ENCODE measurements at regions not wholly inside any gene's neighbourhood (a gene's known extent, or its start where the extent isn't known, plus 50 kb on each side); places are given as distances from the start of the nearest gene placed in this dataset.

- Histone ChIP-seq H4K8ac (ENCODE audit: low read depth, low read length) (no peak overlapping the region), H2AFZ (ENCODE audit: insufficient read depth, low read length, poor library complexity) (no peak overlapping the region), H3K79me2 (ENCODE audit: control insufficient read depth, insufficient read depth, low read length, poor library complexity) (no peaks in the 10 kb centered on the region), H2BK5ac (ENCODE audit: low read depth, low read length, poor library complexity) (no peak overlapping the region), H3K27ac (ENCODE audit: low read depth, low read length) (no peak overlapping the region), H3K18ac (ENCODE audit: low read length) (no peak overlapping the region), H3K36me3 (ENCODE audit: control insufficient read depth in 1 of 2, insufficient read depth in 2 of 2, low read length in 2 of 2) (no peaks in the 10 kb centered on the region), H3K14ac (ENCODE audit: low read length) (no peak overlapping the region), H2AK5ac (ENCODE audit: low read length) (no peak overlapping the region), H3K79me1 (ENCODE audit: low read length) (no peaks in the 10 kb centered on the region), H2BK12ac (ENCODE audit: low read length) (no peak overlapping the region), H3K23ac (ENCODE audit: low read length) (no peak overlapping the region), H3K9me3 (ENCODE audit: insufficient read depth, low read depth, low read length) (no peaks in the 10 kb centered on the region), H3K27me3 (ENCODE audit: insufficient read depth, low read length) (no peaks in the 10 kb centered on the region), H3K9ac (ENCODE audit: low read length) (no peak overlapping the region), H3K4me1 (ENCODE audit: control insufficient read depth in 1 of 2, insufficient read depth in 2 of 2, low read length in 2 of 2) (no peaks in the 10 kb centered on the region), H3K4ac (ENCODE audit: low read depth, low read length) (no peak overlapping the region), H3K4me2 (ENCODE audit: low read length) (no peak overlapping the region), H4K12ac (ENCODE audit: low read depth, low read length) (no peak overlapping the region), H3K4me3 (ENCODE audit: low read depth, low read length) (no peak overlapping the region), H2BK120ac (ENCODE audit: insufficient read depth, low read length, poor library complexity) (no peak overlapping the region), H4K91ac (ENCODE audit: low read depth, low read length) (no peak overlapping the region)
- no peak for DNase-seq
- no CpG with 5 or more reads among the region's 3 CpGs for WGBS (ENCODE audit: extremely low coverage, insufficient coverage, insufficient read length)
These were observed 139.9 kb upstream of the CDH7 start for GRCh38 chr18:65610939-65611338.

GRCh38 chr18:65608471-65608870 is 142.3 kb upstream of the CDH7 start:
- WGBS (ENCODE audit: extremely low coverage, insufficient coverage, insufficient read length): no CpG with 5 or more reads among the region's 1 CpG
- H4K91ac ChIP-seq (ENCODE audit: low read depth, low read length): no peak overlapping the region
- no peak overlapping the region for H3K4ac ChIP-seq (ENCODE audit: low read depth, low read length)

GRCh38 chr18:65607161-65607560 is 143.7 kb upstream of the CDH7 start:
- H3K79me1 ChIP-seq (ENCODE audit: low read length): no peaks in the 10 kb centered on the region
- no peaks in the 10 kb centered on the region for H3K4me1 ChIP-seq (ENCODE audit: control insufficient read depth in 1 of 2, insufficient read depth in 2 of 2, low read length in 2 of 2)
- H3K27me3 ChIP-seq (ENCODE audit: insufficient read depth, low read length): no peaks in the 10 kb centered on the region
- H2AK5ac ChIP-seq (ENCODE audit: low read length): no peak overlapping the region
- H2AFZ ChIP-seq (ENCODE audit: insufficient read depth, low read length, poor library complexity): no peak overlapping the region
- no peak overlapping the region for H4K12ac ChIP-seq (ENCODE audit: low read depth, low read length)
- no peak overlapping the region for H3K4ac ChIP-seq (ENCODE audit: low read depth, low read length)
- H3K9me3 ChIP-seq (ENCODE audit: insufficient read depth, low read depth, low read length): no peaks in the 10 kb centered on the region
- WGBS (ENCODE audit: extremely low coverage, insufficient coverage, insufficient read length): no CpG with 5 or more reads among the region's 3 CpGs
- no peak overlapping the region for H4K8ac ChIP-seq (ENCODE audit: low read depth, low read length)
- H3K4me2 ChIP-seq (ENCODE audit: low read length): no peak overlapping the region
- H3K36me3 ChIP-seq (ENCODE audit: control insufficient read depth in 1 of 2, insufficient read depth in 2 of 2, low read length in 2 of 2): no peaks in the 10 kb centered on the region
- no peak overlapping the region for H3K23ac ChIP-seq (ENCODE audit: low read length)
- H3K27ac ChIP-seq (ENCODE audit: low read depth, low read length): no peak overlapping the region
- no peak overlapping the region for H2BK12ac ChIP-seq (ENCODE audit: low read length)
- no peak overlapping the region for H2BK5ac ChIP-seq (ENCODE audit: low read depth, low read length, poor library complexity)
- H2BK120ac ChIP-seq (ENCODE audit: insufficient read depth, low read length, poor library complexity): no peak overlapping the region
- no peak overlapping the region for H3K9ac ChIP-seq (ENCODE audit: low read length)
- no peak overlapping the region for H3K18ac ChIP-seq (ENCODE audit: low read length)
- no peaks in the 10 kb centered on the region for H3K79me2 ChIP-seq (ENCODE audit: control insufficient read depth, insufficient read depth, low read length, poor library complexity)
- DNase-seq: no peak
- H3K14ac ChIP-seq (ENCODE audit: low read length): no peak overlapping the region
- H3K4me3 ChIP-seq (ENCODE audit: low read depth, low read length): no peak overlapping the region
- H4K91ac ChIP-seq (ENCODE audit: low read depth, low read length): no peak overlapping the region

More at GRCh38 chr18:65608471-65608870, 142.3 kb upstream of the CDH7 start:
- Histone ChIP-seq H3K36me3 (ENCODE audit: control insufficient read depth in 1 of 2, insufficient read depth in 2 of 2, low read length in 2 of 2) (no peaks in the 10 kb centered on the region), H3K18ac (ENCODE audit: low read length) (no peak overlapping the region), H4K12ac (ENCODE audit: low read depth, low read length) (no peak overlapping the region), H4K8ac (ENCODE audit: low read depth, low read length) (no peak overlapping the region), H2BK5ac (ENCODE audit: low read depth, low read length, poor library complexity) (no peak overlapping the region), H2BK120ac (ENCODE audit: insufficient read depth, low read length, poor library complexity) (no peak overlapping the region), H3K9me3 (ENCODE audit: insufficient read depth, low read depth, low read length) (no peaks in the 10 kb centered on the region), H3K9ac (ENCODE audit: low read length) (no peak overlapping the region), H3K4me1 (ENCODE audit: control insufficient read depth in 1 of 2, insufficient read depth in 2 of 2, low read length in 2 of 2) (no peaks in the 10 kb centered on the region), H3K79me1 (ENCODE audit: low read length) (no peaks in the 10 kb centered on the region), H3K4me2 (ENCODE audit: low read length) (no peak overlapping the region), H2AK5ac (ENCODE audit: low read length) (no peak overlapping the region), H2BK12ac (ENCODE audit: low read length) (no peak overlapping the region), H3K4me3 (ENCODE audit: low read depth, low read length) (no peak overlapping the region), H3K23ac (ENCODE audit: low read length) (no peak overlapping the region), H3K27ac (ENCODE audit: low read depth, low read length) (no peak overlapping the region), H3K14ac (ENCODE audit: low read length) (no peak overlapping the region), H3K27me3 (ENCODE audit: insufficient read depth, low read length) (no peaks in the 10 kb centered on the region), H3K79me2 (ENCODE audit: control insufficient read depth, insufficient read depth, low read length, poor library complexity) (no peaks in the 10 kb centered on the region), H2AFZ (ENCODE audit: insufficient read depth, low read length, poor library complexity) (no peak overlapping the region)
- no peak for DNase-seq

GRCh38 chr18:65606551-65607130 is 144.2 kb upstream of the CDH7 start:
- WGBS (ENCODE audit: extremely low coverage, insufficient coverage, insufficient read length): no CpG with 5 or more reads among the region's 3 CpGs
- Histone ChIP-seq H3K27ac (ENCODE audit: low read depth, low read length) (no peak overlapping the region), H2BK5ac (ENCODE audit: low read depth, low read length, poor library complexity) (no peak overlapping the region), H2AFZ (ENCODE audit: insufficient read depth, low read length, poor library complexity) (no peak overlapping the region), H3K9ac (ENCODE audit: low read length) (no peak overlapping the region), H3K18ac (ENCODE audit: low read length) (no peak overlapping the region), H3K27me3 (ENCODE audit: insufficient read depth, low read length) (no peaks in the 10 kb centered on the region), H3K36me3 (ENCODE audit: control insufficient read depth in 1 of 2, insufficient read depth in 2 of 2, low read length in 2 of 2) (no peaks in the 10 kb centered on the region), H3K14ac (ENCODE audit: low read length) (no peak overlapping the region), H3K4me3 (ENCODE audit: low read depth, low read length) (no peak overlapping the region), H3K4ac (ENCODE audit: low read depth, low read length) (no peak overlapping the region), H2BK12ac (ENCODE audit: low read length) (no peak overlapping the region), H3K79me2 (ENCODE audit: control insufficient read depth, insufficient read depth, low read length, poor library complexity) (no peaks in the 10 kb centered on the region), H3K79me1 (ENCODE audit: low read length) (no peaks in the 10 kb centered on the region), H3K9me3 (ENCODE audit: insufficient read depth, low read depth, low read length) (no peaks in the 10 kb centered on the region), H2BK120ac (ENCODE audit: insufficient read depth, low read length, poor library complexity) (no peak overlapping the region), H4K8ac (ENCODE audit: low read depth, low read length) (no peak overlapping the region), H4K12ac (ENCODE audit: low read depth, low read length) (no peak overlapping the region), H3K4me1 (ENCODE audit: control insufficient read depth in 1 of 2, insufficient read depth in 2 of 2, low read length in 2 of 2) (no peaks in the 10 kb centered on the region), H3K23ac (ENCODE audit: low read length) (no peak overlapping the region), H3K4me2 (ENCODE audit: low read length) (no peak overlapping the region), H4K91ac (ENCODE audit: low read depth, low read length) (no peak overlapping the region), H2AK5ac (ENCODE audit: low read length) (no peak overlapping the region)
- no peak for DNase-seq

Data from trophoblast cell (in vitro differentiated cells and primary cell).